DMS153 treated with DMSO at 0.1 percent for 48 hours (cell line): ENCODE measurements at regions not wholly inside any gene's neighbourhood (a gene's known extent, or its start where the extent isn't known, plus 50 kb on each side); places are given as distances from the start of the nearest gene placed in this dataset.
"Not testable (repeated sequence)": the region's sequence is repeated elsewhere in the genome, so short reads cannot be mapped to it uniquely, and the experiment has no call there.

Experiments used
- DNase-seq: peaks from one replicate; lab custom pipeline; 2025; ENCODE audit not compliant: unreplicated experiment; lab: John Stamatoyannopoulos, UW

- DNase-seq = no peak
Measured at GRCh38 chr4:22573198-22573597, 57.3 kb upstream of the ADGRA3 start.

DNA sequence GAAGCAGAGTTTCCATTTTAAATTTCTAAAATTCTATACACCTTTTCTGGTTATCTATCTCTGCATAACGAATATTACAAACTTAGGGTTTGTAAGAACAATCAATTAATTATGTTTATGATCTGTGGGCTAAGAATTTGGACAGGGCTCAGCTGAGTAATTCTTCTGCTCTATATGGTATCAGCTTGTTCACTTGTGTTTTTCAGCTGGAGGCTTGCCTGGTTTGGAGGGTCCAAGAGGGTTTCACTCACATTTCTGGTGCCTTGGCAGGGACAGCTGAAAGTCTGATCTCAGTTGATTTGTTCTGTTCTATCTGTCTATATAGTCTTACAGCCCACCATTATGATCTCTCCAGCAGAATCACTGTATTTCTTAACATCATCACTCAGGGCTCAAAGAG is 57.8 kb upstream of the ADGRA3 start:
- DNase-seq = no peak

GRCh38 chr4:22574424-22574823 is 58.6 kb upstream of the ADGRA3 start:
- DNase-seq = no peak

- DNase-seq = no peak
Measured at GRCh38 chr4:22574880-22575279, 59.0 kb upstream of the ADGRA3 start.

DNA sequence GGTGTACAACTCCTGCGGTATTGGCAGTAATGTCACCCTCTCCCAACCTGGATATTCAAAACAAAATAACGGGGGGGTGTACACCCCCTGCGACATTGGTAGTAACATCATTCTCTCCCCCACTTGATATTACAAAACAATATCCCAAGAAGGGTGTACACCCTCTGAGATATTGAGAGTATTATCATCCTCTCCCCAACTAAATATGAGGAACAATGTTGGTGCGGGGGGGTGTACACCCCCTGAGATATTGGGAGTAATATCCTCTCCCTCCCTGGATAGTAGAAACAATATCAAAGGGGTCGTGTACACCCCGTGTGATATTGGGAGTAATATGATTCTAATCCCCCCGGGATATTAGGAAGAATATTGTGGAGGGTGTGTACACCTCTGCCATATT is 71.4 kb upstream of the ADGRA3 start:
- no peak for DNase-seq

DNA sequence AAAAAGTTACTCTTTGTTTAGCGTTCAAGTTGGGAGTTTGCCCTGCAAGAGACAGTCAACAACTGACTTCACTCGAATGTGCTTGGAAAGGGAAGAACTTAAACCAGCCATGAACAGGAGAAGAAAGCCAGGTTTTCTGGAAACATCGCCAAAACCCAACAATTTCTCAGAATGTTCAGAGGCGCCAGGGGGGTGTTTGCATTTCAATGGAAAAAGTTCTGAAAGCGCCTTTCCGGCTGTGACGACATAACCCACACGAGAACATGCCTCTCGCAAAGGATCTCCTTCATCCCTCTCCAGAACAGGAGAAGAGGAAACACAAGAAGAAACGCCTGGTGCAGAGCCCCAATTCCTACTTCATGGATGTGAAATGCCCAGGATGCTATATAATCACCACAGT is 78.1 kb upstream of the ADGRA3 start:
- DNase-seq = no peak

- no peak for DNase-seq
Measured at GRCh38 chr4:22595684-22596083, 79.8 kb upstream of the ADGRA3 start.

DNA sequence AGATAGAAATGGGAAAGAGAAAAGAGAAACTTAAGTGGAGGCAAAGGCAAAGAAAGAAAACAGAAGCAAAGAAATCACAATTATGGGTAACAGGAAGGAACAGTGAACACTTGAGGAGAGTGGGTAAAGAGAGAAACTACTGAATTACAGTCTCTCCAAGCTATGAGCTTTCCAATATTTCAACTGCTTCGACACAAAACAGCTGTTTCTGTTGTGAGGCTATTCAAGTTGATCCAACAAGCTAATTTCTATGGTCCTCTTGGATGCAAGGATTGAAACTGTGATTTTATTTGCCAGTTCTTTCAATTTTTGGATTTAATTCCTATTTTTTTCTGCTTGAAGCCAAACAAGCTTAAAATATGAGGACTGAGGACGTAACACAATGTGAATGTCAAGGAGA is 80.5 kb upstream of the ADGRA3 start:
- DNase-seq = no peak

DNA sequence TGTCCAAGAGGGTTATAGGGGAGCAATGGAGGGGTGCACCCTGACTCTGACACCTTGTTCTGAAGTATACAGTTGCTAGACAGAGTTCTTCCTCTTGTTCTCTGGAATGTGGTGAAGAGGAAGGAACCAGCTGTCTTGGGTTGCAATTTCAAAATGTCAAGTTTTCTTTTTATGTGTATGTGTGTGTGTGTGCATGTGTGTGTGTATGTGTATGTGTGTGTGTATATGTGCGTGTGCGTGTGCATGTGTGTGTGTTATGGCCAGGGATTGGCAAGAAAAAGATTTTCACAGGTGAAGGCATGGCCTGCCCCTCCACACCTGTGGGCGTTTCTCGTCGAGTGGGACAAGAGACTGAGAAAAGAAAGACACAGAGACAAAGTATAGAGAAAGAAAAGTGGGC is 81.6 kb upstream of the ADGRA3 start:
- no peak for DNase-seq

DNA sequence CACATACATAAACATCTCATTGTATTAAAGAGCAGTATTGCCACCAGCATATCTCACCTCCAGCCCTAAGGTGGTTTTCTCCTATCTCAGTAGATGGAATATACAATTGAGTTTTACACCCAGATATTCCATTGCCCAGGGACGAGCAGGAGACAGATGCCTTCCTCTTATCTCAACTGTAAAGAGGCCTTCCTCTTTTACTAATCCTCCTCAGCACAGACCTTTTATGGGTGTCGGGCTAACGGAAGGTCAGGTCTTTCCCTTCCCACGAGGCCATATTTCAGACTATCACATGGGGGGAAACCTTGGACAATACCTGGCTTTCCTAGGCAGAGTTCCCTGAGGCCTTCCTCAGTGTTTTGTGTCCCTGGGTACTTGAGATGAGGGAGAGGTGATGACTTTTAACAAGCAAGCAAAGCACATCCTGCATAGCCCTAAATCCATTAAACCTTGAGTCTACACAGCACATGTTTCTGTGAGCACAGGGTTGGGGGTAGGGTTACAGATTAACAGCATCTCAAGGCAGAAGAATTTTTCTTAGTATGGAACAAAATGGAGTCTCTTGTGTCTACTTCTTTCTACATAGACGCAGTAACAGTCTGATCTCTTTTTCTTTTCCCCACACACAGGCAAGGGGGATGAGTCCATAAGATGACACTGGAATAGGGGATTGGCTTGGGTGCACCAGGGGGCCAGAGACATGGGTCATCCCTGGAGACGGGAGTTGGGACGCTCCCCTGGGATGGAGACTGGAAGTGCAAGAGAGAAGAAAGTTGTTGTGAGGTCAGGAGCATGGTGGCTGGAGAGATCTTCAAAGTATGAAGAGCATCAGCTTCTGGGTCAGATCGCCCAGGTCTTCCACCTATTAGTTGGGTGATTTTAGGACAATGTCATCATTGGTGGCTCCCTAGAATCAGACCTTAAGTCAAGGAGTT is 82.5 kb upstream of the ADGRA3 start:
- DNase-seq = not testable (repeated sequence)

- not testable (repeated sequence) for DNase-seq
Measured at GRCh38 chr4:22599228-22599928, 83.5 kb upstream of the ADGRA3 start.

DNA sequence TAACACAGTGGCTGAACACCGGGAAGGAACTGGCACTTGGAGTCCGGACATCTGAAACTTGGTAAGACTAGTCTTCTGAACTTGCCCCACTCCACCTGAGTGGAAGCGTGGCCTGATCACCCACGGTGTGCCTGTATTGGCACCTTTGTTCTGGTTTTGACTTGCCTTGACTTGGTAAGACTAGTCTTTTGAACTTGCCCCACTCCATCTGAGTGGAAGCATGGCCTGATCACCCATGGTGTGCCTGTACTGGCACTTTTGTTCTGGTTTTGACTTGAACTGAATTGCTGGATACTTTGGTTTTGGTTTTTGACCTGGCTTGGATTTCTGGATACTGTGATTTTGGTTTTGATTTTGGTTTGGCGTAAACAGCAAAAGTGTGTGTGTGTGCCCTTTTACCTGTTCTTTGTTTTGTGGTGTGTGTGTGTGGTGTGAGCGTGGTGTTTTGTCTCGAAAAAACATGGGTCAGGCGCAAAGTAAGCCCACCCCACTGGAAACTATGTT is 84.1 kb upstream of the ADGRA3 start:
- not testable (repeated sequence) for DNase-seq

DNA sequence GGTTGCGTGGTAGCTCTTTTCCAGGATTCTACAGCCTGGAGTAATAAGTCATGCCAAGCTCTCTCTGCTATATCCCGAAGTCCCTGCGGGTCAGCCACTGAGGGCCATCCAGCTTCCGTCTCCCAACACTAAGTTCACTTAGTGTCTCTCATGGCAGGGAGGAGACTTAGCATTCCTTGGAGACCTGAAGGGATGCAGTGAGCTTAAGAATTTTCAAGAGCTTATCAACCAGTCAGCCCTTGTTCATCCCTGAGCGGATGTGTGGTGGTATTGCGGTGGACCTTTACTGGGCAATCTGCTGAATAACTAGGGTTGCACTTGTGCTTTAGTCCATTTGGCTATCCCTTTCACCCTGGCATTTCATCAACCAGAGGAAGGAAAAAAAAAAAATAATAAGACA is 85.8 kb upstream of the ADGRA3 start:
- not testable (repeated sequence) for DNase-seq

DNA sequence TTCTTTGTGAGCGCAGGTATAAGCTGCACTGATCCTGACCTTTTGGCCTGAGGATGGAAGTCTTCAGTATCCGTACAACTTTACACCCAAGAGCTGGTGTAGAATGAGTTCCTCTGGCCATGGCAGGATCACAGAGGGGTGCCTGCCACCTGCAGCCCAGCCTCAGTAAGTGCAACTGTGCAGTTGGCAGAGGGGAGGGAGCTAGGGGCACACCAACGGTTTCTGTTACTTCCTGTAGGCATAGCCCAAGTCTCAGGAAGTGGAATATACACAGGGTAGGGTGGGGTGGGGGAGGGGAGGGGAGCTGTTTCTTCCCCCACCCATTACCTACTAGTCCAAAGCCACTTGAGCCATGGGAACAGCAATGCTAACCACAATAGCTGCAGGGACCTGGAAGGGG is 85.4 kb upstream of the GBA3 start:
- peak; percentile 3 for DNase-seq

DNA sequence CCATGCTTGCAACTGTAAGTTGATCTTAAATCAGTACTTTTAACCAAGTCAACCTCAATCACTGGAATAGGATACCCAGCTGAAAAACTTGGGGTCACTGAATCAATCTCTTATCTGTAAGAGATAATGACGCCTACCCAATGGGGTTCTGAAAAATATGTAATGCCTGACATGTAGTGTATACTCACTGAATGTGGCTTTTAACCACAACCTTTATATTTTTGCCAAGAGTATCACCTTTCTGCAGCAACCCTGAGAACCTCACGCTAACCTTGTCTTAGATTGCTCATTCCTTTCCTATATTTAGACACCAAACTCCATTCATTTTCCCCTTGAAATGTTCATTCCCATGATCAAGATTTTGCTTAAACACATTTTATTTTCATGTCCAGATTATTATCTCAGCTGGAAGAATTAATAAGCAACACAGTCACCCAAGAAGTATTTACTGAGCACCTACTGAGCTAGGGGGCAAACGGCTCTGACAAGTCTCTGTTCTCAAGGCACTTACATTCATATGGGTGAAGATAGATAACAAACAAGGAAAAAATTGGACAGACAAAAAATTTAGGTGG is 82.7 kb upstream of the GBA3 start:
- DNase-seq = not testable (repeated sequence)

DNA sequence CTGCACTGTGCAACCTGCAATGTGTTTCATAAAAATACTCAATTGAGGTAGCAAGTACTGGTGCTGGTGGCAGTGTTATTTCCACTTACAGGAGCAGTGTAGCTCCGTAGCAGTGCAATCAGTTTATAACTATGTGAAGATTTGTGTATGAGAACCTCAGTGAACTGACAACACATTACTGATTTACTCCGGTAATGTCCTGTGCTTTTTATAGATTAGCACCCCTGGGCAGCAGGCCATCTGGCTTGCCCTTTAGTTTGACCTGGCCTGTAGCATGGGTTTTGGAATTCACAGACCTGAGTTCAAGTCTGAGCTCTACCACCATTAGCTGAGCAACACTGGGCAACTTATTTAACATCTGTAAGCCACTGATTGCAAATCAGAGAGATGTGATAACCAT is 78.6 kb upstream of the GBA3 start:
- DNase-seq = no peak

DNA sequence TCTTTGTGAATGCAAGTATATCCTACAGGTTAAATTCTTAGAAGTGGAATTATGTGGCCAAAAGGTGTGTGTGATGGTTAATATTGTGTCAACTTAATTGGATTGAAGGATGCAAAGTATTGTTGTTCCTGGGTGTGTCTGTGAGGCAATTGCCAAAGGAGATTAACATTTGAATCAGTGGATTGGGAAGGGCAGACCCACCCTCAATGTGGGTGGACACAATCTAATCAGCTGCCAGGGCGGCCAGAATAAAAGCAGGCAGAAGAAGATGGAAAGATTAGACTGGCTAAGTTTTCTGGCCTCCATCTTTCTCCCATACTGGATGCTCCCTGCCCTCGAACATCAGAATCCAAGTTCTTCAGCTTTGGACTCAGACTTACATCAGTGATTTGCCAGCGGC is 76.2 kb upstream of the GBA3 start:
- no peak for DNase-seq

DNA sequence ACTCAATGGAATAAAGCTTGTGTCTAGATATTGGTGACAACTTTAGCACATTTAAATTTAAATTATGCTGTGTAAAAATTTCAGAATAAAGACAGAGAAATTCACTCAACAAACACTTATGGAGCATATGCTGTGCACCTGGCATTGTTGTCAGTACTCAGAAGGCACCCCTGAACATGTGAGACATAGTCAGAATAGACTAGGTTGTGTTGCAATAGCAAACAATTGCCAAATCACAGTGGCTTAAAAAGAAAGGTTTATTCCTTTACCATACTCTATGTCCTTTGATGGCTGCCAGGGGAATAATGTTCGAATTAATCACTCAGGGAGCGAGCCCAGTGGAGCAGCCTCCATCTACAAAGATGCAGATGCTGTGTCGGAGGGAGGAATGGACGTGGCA is 72.6 kb upstream of the GBA3 start:
- not testable (repeated sequence) for DNase-seq

- DNase-seq = not testable (repeated sequence)
Measured at GRCh38 chr4:22621970-22622369, 70.8 kb upstream of the GBA3 start.

GRCh38 chr4:22624002-22624401 is 68.7 kb upstream of the GBA3 start:
- not testable (repeated sequence) for DNase-seq

GRCh38 chr4:22625311-22625710 is 67.4 kb upstream of the GBA3 start:
- no peak for DNase-seq

GRCh38 chr4:22627851-22628250 is 64.9 kb upstream of the GBA3 start:
- DNase-seq = not testable (repeated sequence)
